HG03378 (cell line): ENCODE measurements at regions not wholly inside any gene's neighbourhood (a gene's known extent, or its start where the extent isn't known, plus 50 kb on each side); places are given as distances from the start of the nearest gene placed in this dataset.
"Not testable (repeated sequence)": the region's sequence is repeated elsewhere in the genome, so short reads cannot be mapped to it uniquely, and the experiment has no call there.

Experiments used
- ATAC-seq: cut with Tn5 transposase; IDR thresholded peaks from one replicate; pipeline ENCODE4 v1.9.1; 2021; ENCODE audit warnings: mild to moderate bottlenecking, moderate library complexity; ENCODE audit not compliant: unreplicated experiment

DNA sequence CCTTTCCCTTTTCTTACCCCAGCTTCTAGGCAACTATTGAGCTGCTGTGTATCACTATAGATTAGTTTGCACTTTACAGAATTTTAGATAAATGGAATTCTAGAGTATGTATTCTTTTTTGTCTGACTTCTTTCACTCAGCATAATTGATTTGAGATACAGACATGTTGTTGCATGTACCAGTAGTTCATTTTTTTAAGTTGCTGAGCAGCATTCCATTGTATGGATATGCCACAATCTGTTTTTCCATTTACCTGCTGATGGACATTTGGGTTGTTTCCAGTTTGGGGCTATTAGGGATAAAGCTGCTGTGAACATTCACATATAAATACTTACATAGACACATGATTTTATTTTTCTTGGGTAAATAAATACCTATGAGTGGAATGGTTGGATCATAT, 135.7 kb downstream of the IGF1 start:
- no peak for ATAC-seq

DNA sequence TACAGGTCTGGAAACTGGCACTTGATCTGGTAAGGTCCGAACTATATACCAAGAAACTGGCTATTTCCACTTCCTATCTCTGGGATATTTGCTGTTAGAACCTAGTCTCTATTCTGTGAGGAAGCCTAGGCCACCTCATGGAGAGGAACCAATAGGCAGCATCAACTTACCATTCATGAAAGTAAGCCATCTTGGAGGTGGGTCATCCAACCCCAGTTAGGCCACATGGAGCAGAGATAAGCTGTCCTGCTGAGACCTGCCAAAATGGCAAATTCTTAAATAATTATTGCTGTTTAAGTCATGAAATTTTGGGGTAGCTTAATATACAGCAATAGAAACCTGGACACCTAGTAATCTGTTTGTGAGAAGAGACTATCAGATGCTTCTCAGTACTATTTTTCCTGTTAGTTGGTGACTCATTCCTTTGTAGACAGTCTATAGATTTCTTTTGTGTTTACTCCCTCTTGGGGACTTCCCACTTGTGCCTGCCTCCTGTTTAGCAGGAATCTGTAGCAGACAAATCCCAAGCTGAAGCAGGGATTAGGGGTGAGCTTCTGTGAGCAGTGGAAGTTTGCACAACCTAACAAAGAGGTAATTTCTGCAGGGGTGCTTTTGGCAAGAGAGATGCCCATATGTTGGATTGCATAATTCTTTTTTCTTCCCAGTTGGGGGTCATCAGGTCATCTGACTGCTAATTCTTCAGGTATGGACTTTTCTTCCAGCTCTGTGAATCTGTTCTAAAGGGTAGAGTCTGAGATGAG, 136.8 kb downstream of the IGF1 start:
- ATAC-seq: no peak

DNA sequence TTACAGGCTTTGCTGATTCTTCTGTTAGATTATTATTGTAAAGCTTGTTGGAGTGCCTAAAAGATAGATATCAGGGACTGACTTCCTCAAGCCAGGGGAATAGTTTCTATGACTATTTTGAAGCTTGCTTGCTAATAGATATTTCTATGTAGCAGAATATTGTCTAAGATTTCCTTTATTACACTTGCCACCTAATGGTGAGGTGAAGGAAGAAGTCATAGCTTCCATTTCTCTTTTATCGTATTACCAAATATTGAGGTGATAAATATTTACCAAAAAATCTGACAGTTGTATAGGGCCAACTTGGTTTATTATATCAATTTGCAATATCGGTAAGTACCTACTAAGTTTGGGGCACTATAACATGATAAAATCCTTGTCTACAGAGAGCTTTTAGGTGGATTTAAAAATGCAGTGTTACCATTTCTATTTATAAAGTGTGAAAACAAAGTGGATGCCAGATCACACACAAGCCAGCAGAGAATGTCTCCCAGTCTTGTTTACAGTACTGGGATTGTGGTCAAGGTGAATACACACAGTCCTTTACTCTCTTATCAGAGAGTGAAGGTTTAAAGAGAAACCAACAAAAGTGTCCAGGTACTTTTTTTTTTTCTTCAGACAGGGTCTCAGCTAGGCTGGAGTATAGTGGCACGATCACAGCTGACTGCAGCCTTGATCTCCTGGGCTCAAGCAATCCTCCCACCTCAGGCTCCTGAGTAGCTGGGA, 137.9 kb downstream of the IGF1 start:
- no peak for ATAC-seq

GRCh38 chr12:102334765-102335164, 137.1 kb upstream of the PMCH start:
- no peak for ATAC-seq

GRCh38 chr12:102331419-102331818, 133.8 kb upstream of the PMCH start:
- no peak for ATAC-seq

- no peak for ATAC-seq
These were observed 132.2 kb upstream of the PMCH start for GRCh38 chr12:102329883-102330282.

- no peak for ATAC-seq
These were observed 129.3 kb upstream of the PMCH start for GRCh38 chr12:102326982-102327381.

GRCh38 chr12:102325108-102325507, 127.5 kb upstream of the PMCH start:
- not testable (repeated sequence) for ATAC-seq

GRCh38 chr12:102323799-102324198, 126.2 kb upstream of the PMCH start:
- no peak for ATAC-seq

DNA sequence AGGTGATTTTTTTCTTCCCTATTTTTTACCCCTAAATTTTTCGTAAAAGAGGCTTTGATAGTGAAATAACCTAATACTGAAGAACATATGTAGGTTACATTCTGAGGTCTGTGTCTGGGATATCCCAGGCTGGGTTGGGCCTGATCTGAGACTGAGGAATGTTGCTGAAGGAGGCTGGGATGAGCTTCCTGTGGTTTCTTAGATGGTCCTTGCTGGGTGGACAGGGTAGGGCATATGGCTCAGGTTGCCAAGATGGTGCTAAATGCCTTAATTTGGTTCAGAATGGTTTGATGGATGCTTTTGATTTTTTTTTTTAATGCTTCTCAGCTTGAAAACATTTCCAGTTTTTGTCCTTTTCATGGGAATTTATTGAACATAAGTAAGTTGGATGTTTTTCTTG, 124.6 kb upstream of the PMCH start:
- no peak for ATAC-seq

DNA sequence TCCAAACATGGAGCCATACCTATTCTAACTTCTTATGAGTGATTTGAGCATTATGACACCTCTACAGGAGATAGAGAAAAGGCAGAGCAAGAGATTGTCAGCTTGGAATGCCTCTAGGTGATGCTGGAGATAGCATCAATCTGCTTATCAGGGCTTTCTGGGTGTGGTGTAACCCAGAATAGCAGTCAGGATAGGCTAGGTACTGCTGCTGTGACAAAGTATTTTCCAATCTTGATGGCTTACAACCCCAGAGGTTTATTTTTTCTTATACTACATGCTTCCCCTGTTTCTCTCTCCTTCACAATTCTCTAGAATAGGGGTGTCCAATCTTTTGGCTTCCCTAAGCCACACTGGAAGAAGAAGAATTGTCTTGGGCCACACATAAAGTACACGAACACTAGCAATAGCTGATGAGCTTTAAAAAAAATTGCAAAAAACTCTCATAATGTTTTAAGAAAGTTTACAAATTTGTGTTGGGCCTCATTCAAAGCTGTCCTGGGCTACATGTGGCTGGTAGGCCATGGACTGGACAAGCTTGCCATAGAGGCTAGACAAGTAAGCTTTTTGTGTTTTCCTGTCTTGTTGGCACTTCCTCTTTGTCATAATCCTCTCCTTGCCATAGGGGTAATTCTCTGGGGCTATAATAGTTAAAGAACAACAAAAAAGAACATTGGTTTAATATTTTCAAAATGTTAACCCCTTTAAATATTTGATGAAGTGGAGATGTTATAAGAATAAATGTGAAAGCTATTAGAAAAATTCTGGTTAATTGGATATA, 123.9 kb upstream of the PMCH start:
- ATAC-seq: no peak

GRCh38 chr12:102317155-102317554, 119.5 kb upstream of the PMCH start:
- no peak for ATAC-seq

GRCh38 chr12:102316723-102317122, 119.1 kb upstream of the PMCH start:
- no peak for ATAC-seq

GRCh38 chr12:102314821-102315220, 117.2 kb upstream of the PMCH start:
- no peak for ATAC-seq

- ATAC-seq: not testable (repeated sequence)
These were observed 115.7 kb upstream of the PMCH start for GRCh38 chr12:102313116-102313971.

DNA sequence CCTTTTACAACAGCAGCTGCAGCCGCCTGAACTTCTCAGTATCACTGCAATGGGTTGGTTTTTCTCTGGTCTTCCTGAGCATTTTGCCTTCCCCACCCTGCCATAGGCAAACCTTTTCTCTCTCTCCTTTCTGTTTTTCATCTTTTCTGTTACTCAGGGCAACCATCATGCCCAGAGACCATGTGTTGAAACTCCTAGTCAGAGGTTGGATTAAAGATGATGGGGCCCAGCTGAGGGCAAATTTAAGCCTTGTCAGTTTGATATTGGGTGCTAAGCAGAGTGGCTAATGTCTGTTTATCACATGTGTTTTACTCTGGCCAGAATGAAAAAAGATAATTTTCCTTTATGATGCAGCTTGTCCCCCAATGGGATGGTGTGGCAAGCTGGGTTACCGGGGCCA, 107.9 kb upstream of the PMCH start:
- no peak for ATAC-seq

DNA sequence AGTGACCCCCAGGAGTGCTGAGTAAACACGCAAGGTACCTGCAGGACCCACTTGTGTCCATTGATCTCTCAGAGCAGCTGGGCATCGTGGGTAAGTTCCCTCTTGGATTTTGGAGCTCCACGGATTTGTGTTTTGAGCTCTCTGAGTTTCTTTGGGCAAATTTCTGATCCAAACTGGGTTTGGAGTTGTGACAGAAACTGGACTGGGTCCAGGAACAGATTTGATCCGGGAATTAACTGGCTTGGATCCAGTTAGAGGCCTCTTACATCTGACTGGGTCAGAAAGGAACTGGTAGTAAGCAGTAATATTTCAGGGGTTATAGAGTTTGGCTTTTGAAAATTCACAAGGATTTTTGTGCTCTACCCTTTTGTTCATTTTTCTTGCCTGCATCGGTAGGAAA, 107.0 kb upstream of the PMCH start:
- not testable (repeated sequence) for ATAC-seq

DNA sequence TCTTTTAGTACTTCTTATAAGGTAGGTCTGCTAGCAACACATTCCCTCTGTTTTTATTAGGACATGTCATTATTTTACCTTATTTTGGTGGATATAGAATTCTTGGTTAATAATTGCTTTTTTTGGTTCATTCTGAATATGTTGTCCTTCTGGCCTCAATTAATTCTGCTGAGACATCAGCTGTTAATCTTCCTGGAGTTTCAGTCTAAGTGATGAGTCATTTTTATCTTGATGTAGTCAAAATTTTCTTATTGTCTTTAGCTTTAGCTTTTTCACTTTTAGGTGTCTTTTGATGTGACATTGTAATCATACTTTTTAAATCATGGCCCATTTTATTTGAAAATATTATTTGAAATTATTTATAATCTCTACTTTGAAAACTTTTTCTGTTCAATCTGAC, 104.9 kb upstream of the PMCH start:
- ATAC-seq: no peak

- ATAC-seq: no peak
These were observed 103.9 kb upstream of the PMCH start for GRCh38 chr12:102301547-102301946.

DNA sequence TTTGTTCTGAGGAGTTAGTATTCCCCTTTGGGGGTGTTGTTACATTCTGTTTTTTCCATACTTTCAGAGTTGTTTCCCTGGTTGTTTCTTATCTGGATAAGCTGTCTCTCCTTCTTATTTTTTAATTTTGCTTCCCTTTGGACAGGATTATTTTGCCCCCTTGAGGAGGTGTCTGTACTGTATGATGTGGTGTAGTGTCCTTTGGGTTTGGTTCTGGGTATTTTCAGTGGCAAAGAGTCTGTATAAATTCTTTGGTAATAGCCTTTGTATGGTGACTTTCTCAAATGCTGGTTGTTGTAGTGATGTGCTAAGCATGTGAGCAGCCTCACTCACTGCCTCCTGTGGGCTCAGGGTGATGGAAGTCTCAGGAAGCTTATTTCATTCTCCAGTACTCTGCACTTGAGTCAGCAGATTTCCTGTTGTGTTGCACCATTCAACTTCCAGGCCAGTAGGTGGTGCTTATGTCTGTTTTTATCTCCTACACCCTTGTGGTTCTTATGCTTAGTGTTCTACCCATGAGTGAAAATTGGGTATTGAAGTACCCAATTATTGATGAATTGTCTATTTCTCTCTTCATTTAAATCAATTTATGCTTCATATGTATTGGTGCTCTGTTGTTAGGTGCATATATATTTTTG, 103.3 kb upstream of the PMCH start:
- ATAC-seq: peak; percentile 78
